ENCODE measurements at regions not wholly inside any gene's neighbourhood (a gene's known extent, or its start where the extent isn't known, plus 50 kb on each side); places are given as distances from the start of the nearest gene placed in this dataset.

- no TSS peak for BruUV-seq (replicated peaks)
- no peaks in the 10 kb centered on the region for H3K9me3 ChIP-seq (ENCODE audit: control insufficient read depth, insufficient read depth, low read depth, low read length)
- intact Hi-C loops (cut with micrococcal nuclease; ENCODE audit: unreplicated experiment) = no loop called here
- no peak overlapping the region for H3K27ac ChIP-seq (ENCODE audit: low read length)
- in situ Hi-C loops (cut with HindIII; ENCODE audit: low pct_unique_long_range_greater_than_20kb, low sequenced_read_pairs) = no loop called here
- H3K36me3 ChIP-seq (ENCODE audit: control insufficient read depth, insufficient read depth, low read length) = no peaks in the 10 kb centered on the region
- H3K4me3 ChIP-seq (ENCODE audit: low read depth in 2 of 2, low read length in 2 of 2) = no peak overlapping the region
- no peaks in the 10 kb centered on the region for H3K27me3 ChIP-seq (ENCODE audit: control insufficient read depth, insufficient read depth, low read length)
- POLR2A ChIA-PET = no interaction called here
- ATAC-seq (no peak), DNase-seq (ENCODE audit: low read depth, low spot score) (peak; percentile 13)
- H3K4me1 ChIP-seq (ENCODE audit: control insufficient read depth, insufficient read depth, low read length) = no peaks in the 10 kb centered on the region
- TF ChIP-seq, protein P1, sequence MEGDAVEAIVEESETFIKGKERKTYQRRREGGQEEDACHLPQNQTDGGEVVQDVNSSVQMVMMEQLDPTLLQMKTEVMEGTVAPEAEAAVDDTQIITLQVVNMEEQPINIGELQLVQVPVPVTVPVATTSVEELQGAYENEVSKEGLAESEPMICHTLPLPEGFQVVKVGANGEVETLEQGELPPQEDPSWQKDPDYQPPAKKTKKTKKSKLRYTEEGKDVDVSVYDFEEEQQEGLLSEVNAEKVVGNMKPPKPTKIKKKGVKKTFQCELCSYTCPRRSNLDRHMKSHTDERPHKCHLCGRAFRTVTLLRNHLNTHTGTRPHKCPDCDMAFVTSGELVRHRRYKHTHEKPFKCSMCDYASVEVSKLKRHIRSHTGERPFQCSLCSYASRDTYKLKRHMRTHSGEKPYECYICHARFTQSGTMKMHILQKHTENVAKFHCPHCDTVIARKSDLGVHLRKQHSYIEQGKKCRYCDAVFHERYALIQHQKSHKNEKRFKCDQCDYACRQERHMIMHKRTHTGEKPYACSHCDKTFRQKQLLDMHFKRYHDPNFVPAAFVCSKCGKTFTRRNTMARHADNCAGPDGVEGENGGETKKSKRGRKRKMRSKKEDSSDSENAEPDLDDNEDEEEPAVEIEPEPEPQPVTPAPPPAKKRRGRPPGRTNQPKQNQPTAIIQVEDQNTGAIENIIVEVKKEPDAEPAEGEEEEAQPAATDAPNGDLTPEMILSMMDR (IDR thresholded peaks at IDR 0.05) = no peak
- TF ChIP-seq TCF7L2 (IDR thresholded peaks at IDR 0.05; ENCODE audit: low read depth, low read length) (no peak), POLR2AphosphoS5 (IDR thresholded peaks at IDR 0.05; ENCODE audit: low read depth, low read length) (no peak), SIN3A (IDR thresholded peaks at IDR 0.05; ENCODE audit: borderline replicate concordance, insufficient read depth, low read depth, low read length) (no peak)
- TF ChIP-seq, protein P2, sequence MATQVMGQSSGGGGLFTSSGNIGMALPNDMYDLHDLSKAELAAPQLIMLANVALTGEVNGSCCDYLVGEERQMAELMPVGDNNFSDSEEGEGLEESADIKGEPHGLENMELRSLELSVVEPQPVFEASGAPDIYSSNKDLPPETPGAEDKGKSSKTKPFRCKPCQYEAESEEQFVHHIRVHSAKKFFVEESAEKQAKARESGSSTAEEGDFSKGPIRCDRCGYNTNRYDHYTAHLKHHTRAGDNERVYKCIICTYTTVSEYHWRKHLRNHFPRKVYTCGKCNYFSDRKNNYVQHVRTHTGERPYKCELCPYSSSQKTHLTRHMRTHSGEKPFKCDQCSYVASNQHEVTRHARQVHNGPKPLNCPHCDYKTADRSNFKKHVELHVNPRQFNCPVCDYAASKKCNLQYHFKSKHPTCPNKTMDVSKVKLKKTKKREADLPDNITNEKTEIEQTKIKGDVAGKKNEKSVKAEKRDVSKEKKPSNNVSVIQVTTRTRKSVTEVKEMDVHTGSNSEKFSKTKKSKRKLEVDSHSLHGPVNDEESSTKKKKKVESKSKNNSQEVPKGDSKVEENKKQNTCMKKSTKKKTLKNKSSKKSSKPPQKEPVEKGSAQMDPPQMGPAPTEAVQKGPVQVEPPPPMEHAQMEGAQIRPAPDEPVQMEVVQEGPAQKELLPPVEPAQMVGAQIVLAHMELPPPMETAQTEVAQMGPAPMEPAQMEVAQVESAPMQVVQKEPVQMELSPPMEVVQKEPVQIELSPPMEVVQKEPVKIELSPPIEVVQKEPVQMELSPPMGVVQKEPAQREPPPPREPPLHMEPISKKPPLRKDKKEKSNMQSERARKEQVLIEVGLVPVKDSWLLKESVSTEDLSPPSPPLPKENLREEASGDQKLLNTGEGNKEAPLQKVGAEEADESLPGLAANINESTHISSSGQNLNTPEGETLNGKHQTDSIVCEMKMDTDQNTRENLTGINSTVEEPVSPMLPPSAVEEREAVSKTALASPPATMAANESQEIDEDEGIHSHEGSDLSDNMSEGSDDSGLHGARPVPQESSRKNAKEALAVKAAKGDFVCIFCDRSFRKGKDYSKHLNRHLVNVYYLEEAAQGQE (IDR thresholded peaks at IDR 0.05; ENCODE audit: insufficient read depth in 1 of 2, low read depth in 2 of 2, low read length in 1 of 2) = no peak
- CTCF ChIA-PET = no interaction called here
Measured at GRCh38 chr14:85416771-85417170, 113.2 kb upstream of the FLRT2 start.

DNA sequence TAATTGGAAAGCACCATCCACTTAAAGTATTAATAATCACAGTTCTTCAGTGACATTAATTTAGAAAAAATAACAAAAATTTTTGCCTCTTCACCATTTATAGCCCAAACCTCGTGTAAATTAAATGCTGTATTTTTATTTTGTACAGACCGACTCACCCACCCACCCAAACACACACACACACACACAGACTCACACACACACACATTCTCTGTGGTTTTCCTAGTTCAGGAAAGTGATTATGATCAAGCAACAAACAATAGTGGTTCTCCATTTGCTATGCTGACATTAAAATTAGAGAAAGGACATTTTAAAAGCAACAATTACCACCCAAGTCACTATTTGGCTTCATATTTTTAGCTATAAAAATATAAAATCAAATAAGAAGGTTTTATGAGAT, 112.5 kb upstream of the FLRT2 start:
- ChIA-PET CTCF (no interaction called here), POLR2A (no interaction called here)
- Histone ChIP-seq H3K27me3 (ENCODE audit: control insufficient read depth, insufficient read depth, low read length) (no peaks in the 10 kb centered on the region), H3K9me3 (ENCODE audit: control insufficient read depth, insufficient read depth, low read depth, low read length) (no peaks in the 10 kb centered on the region), H3K4me3 (ENCODE audit: low read depth in 2 of 2, low read length in 2 of 2) (no peak overlapping the region), H3K27ac (ENCODE audit: low read length) (no peak overlapping the region), H3K4me1 (ENCODE audit: control insufficient read depth, insufficient read depth, low read length) (no peaks in the 10 kb centered on the region), H3K36me3 (ENCODE audit: control insufficient read depth, insufficient read depth, low read length) (no peaks in the 10 kb centered on the region)
- no peak for TF ChIP-seq TCF7L2 (IDR thresholded peaks at IDR 0.05; ENCODE audit: low read depth, low read length)
- TF ChIP-seq, protein P2 (IDR thresholded peaks at IDR 0.05; ENCODE audit: insufficient read depth in 1 of 2, low read depth in 2 of 2, low read length in 1 of 2) = no peak
- TF ChIP-seq POLR2AphosphoS5 (IDR thresholded peaks at IDR 0.05; ENCODE audit: low read depth, low read length) = no peak
- TF ChIP-seq, protein P1 (IDR thresholded peaks at IDR 0.05) = no peak
- no peak for TF ChIP-seq SIN3A (IDR thresholded peaks at IDR 0.05; ENCODE audit: borderline replicate concordance, insufficient read depth, low read depth, low read length)
- in situ Hi-C loops (cut with HindIII; ENCODE audit: low pct_unique_long_range_greater_than_20kb, low sequenced_read_pairs) = no loop called here
- intact Hi-C loops (cut with micrococcal nuclease; ENCODE audit: unreplicated experiment) = no loop called here
- DNase-seq (ENCODE audit: low read depth, low spot score) (no peak), ATAC-seq (no peak)
- no TSS peak for BruUV-seq (replicated peaks)
